ENCODE measurements at regions not wholly inside any gene's neighbourhood (a gene's known extent, or its start where the extent isn't known, plus 50 kb on each side); places are given as distances from the start of the nearest gene placed in this dataset.
"Not testable (repeated sequence)": the region's sequence is repeated elsewhere in the genome, so short reads cannot be mapped to it uniquely, and the experiment has no call there.

DNA sequence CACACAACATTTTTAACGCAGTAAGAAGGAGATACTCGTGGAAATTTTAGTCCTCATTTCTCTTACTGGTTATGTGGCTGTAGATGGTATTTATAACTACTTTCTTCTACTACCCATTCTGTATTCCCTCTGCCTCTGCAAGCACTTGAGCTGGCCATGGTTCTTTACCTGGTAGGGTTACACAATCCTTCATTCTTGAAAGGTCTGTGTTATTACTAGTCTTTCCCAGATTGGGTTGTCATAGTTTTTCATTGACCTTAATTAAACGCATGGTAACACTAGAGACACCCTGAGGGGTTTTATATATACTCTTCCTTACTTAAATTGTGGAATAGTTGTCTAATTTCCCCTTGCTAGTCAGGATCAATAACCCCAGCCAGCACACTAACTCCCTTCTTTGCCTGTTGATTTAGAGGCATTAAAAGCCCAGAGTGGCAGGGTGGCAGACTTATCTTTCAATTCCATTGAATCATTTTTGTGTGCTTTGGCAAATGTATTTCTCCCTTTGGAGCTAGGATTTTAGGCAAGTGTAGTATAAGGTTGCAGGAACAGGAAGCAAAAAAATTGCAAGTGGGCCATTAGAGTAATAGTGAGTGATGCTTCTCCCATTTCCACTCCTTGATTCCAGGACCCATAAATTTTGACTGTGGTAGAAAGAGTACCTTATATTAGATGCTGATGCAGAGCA is 113.6 kb upstream of the EMCN start:
- Histone ChIP-seq H3K4me3 (ENCODE audit: low read depth in 1 of 2, low read length in 1 of 2) (no peak overlapping the region), H3K9me3 (no peaks in the 10 kb centered on the region), H3K27ac (no peak overlapping the region), H3K27me3 (no peaks in the 10 kb centered on the region), H3K36me3 (no peaks in the 10 kb centered on the region), H3K4me1 (ENCODE audit: control insufficient read depth in 1 of 2, insufficient read depth in 1 of 2, low read depth in 1 of 2, low read length in 1 of 2) (peaks cover 7% of the 10 kb centered on the region in 2 experiments)
- no peak for TF ChIP-seq CTCF (IDR thresholded peaks at IDR 0.05)

GRCh38 chr4:100630341-100630740 is 112.5 kb upstream of the EMCN start:
- H3K4me1 ChIP-seq (ENCODE audit: control insufficient read depth in 1 of 2, insufficient read depth in 1 of 2, low read depth in 1 of 2, low read length in 1 of 2), result peaks cover 7% of the 10 kb centered on the region in 2 experiments
- H3K36me3 ChIP-seq, result no peaks in the 10 kb centered on the region
- no peaks in the 10 kb centered on the region for H3K9me3 ChIP-seq
- H3K4me3 ChIP-seq (ENCODE audit: low read depth in 1 of 2, low read length in 1 of 2), result no peak overlapping the region
- TF ChIP-seq CTCF (IDR thresholded peaks at IDR 0.05), result no peak
- H3K27ac ChIP-seq, result no peak overlapping the region
- no peaks in the 10 kb centered on the region for H3K27me3 ChIP-seq

DNA sequence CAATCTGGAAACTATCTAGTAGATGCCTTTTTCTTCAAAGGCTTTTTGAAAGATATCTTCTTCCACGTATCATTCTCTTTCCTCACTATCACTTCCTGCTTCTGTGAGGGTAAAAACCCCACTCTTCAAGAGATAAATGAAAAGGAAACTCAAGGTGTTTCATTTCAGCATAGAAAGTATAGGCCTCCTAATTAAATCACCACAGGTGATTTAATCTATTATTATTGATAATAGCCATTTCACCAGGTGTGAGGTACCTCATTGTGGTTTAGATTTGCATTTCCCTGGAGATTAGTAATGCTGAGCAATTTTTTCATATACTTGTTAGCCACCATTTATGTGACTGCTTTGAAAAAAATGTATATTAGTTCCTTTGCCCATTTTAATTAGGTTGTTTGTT is 92.0 kb upstream of the EMCN start:
- Histone ChIP-seq H3K36me3 (no peaks in the 10 kb centered on the region), H3K4me1 (ENCODE audit: control insufficient read depth in 1 of 2, insufficient read depth in 1 of 2, low read depth in 1 of 2, low read length in 1 of 2) (no peaks in the 10 kb centered on the region), H3K9me3 (no peaks in the 10 kb centered on the region), H3K27ac (no peak overlapping the region), H3K4me3 (ENCODE audit: low read depth in 1 of 2, low read length in 1 of 2) (no peak overlapping the region), H3K27me3 (no peaks in the 10 kb centered on the region)
- TF ChIP-seq CTCF (IDR thresholded peaks at IDR 0.05), result no peak

- H3K36me3 ChIP-seq; H3K27me3 ChIP-seq; H3K27ac ChIP-seq; H3K4me1 ChIP-seq (ENCODE audit: control insufficient read depth in 1 of 2, insufficient read depth in 1 of 2, low read depth in 1 of 2, low read length in 1 of 2); H3K9me3 ChIP-seq; H3K4me3 ChIP-seq (ENCODE audit: low read depth in 1 of 2, low read length in 1 of 2): not testable (repeated sequence)
These were observed 90.8 kb upstream of the EMCN start for GRCh38 chr4:100608651-100609050.

- H3K27me3 ChIP-seq, result no peaks in the 10 kb centered on the region
- no peak overlapping the region for H3K4me3 ChIP-seq (ENCODE audit: low read depth in 1 of 2, low read length in 1 of 2)
- TF ChIP-seq CTCF (IDR thresholded peaks at IDR 0.05), result no peak
- no peaks in the 10 kb centered on the region for H3K36me3 ChIP-seq
- H3K9me3 ChIP-seq, result no peaks in the 10 kb centered on the region
- no peak overlapping the region for H3K27ac ChIP-seq
- H3K4me1 ChIP-seq (ENCODE audit: control insufficient read depth in 1 of 2, insufficient read depth in 1 of 2, low read depth in 1 of 2, low read length in 1 of 2), result no peaks in the 10 kb centered on the region
These were observed 87.3 kb upstream of the EMCN start for GRCh38 chr4:100605144-100605543.

GRCh38 chr4:100593935-100594334 is 76.1 kb upstream of the EMCN start:
- Histone ChIP-seq H3K4me3 (ENCODE audit: low read depth in 1 of 2, low read length in 1 of 2) (no peak overlapping the region), H3K27ac (peak overlapping the region; percentile 51), H3K4me1 (ENCODE audit: control insufficient read depth in 1 of 2, insufficient read depth in 1 of 2, low read depth in 1 of 2, low read length in 1 of 2) (peaks cover 10 to 14% of the 10 kb centered on the region in 2 experiments), H3K27me3 (no peaks in the 10 kb centered on the region), H3K9me3 (no peaks in the 10 kb centered on the region), H3K36me3 (no peaks in the 10 kb centered on the region)
- TF ChIP-seq CTCF (IDR thresholded peaks at IDR 0.05), result no peak
